Neural progenitor cell (in vitro differentiated cells): ENCODE measurements at regions not wholly inside any gene's neighbourhood (a gene's known extent, or its start where the extent isn't known, plus 50 kb on each side); places are given as distances from the start of the nearest gene placed in this dataset.

Source experiments
- DNase-seq: peaks from one replicate; pipeline ENCODE4 v3.0.0-alpha.2; 2016; ENCODE audit warnings: low spot score
- H2AFZ ChIP-seq: fragments of 200-600 bp; sonication (generic); replicated peaks from 2 replicates; pipeline ENCODE4 v1.6.1; 2016; ENCODE audit warnings: antibody characterized with exemption
- H3F3A ChIP-seq: fragments of 200-600 bp; sonication (generic); 2 replicates; pipeline ENCODE4 v1.6.1; 2016; ENCODE audit warnings: antibody characterized with exemption, low read depth
- H3K27ac ChIP-seq: fragments of 200-600 bp; sonication (generic); 2 replicates; pipeline ENCODE4 v1.5.1; 2016; ENCODE audit warnings: mild to moderate bottlenecking
- H3K27me3 ChIP-seq: fragments of 200-600 bp; sonication (generic); 2 replicates; pipeline ENCODE4 v1.6.1; 2016; ENCODE audit warnings: mild to moderate bottlenecking, moderate library complexity
- H3K36me3 ChIP-seq: fragments of 200-600 bp; sonication (generic); 2 replicates; pipeline ENCODE4 v1.5.1; 2016
- H3K4me1 ChIP-seq: fragments of 200-600 bp; sonication (generic); 2 replicates; pipeline ENCODE4 v1.6.1; 2016; ENCODE audit warnings: mixed run types
- H3K4me2 ChIP-seq: fragments of 200-600 bp; sonication (generic); 2 replicates; pipeline ENCODE4 v1.6.1; 2016
- H3K4me3 ChIP-seq: fragments of 200-600 bp; sonication (generic); 2 replicates; pipeline ENCODE4 v1.5.1; 2016
- H3K79me2 ChIP-seq: fragments of 200-600 bp; sonication (generic); 2 replicates; pipeline ENCODE4 v1.6.1; 2016; ENCODE audit warnings: low read depth
- H3K9ac ChIP-seq: fragments of 200-600 bp; sonication (generic); 2 replicates; pipeline ENCODE4 v1.6.1; 2016
- H3K9me3 ChIP-seq: fragments of 200-600 bp; sonication (generic); 2 replicates; pipeline ENCODE4 v1.5.1; 2016; ENCODE audit warnings: low read depth
- H4K20me1 ChIP-seq: fragments of 200-600 bp; sonication (generic); 2 replicates; pipeline ENCODE4 v1.6.1; 2016; ENCODE audit warnings: low read depth
- H3K27ac Mint-ChIP-seq: 3 replicates; pipeline ENCODE4 v1.8.0; 2021; ENCODE audit warnings: mixed read lengths
- H3K27me3 Mint-ChIP-seq: 2 replicates; pipeline ENCODE4 v1.8.0; 2022; ENCODE audit warnings: low read depth, mild to moderate bottlenecking, inconsistent platforms, moderate library complexity, mixed read lengths; ENCODE audit not compliant: insufficient read depth
- H3K36me3 Mint-ChIP-seq: 3 replicates; pipeline ENCODE4 v1.8.0; 2021; ENCODE audit warnings: mixed read lengths
- H3K4me1 Mint-ChIP-seq: 3 replicates; pipeline ENCODE4 v1.8.0; 2021; ENCODE audit warnings: mixed read lengths
- H3K4me3 Mint-ChIP-seq: 3 replicates; pipeline ENCODE4 v1.8.0; 2021; ENCODE audit warnings: mild to moderate bottlenecking, moderate library complexity, mixed read lengths
- H3K9me3 Mint-ChIP-seq: 3 replicates; pipeline ENCODE4 v1.8.0; 2020; ENCODE audit warnings: mixed read lengths
- EZH2 ChIP-seq: fragments of 200-600 bp; sonication (generic); IDR thresholded peaks from 2 replicates; pipeline ENCODE4 v1.6.1; 2017; ENCODE audit warnings: antibody characterized with exemption, mild to moderate bottlenecking, moderate library complexity
- EZH2phosphoT487 ChIP-seq: fragments of 200-600 bp; sonication (generic); IDR thresholded peaks from 2 replicates; pipeline ENCODE4 v1.6.1; 2017; ENCODE audit warnings: antibody characterized with exemption
- TF ChIP-seq, protein P1 (sequence below): fragments of 200-600 bp; sonication (generic); IDR thresholded peaks from 2 replicates; pipeline ENCODE4 v1.5.1; 2017; ENCODE audit warnings: antibody characterized with exemption, mild to moderate bottlenecking

DNA sequence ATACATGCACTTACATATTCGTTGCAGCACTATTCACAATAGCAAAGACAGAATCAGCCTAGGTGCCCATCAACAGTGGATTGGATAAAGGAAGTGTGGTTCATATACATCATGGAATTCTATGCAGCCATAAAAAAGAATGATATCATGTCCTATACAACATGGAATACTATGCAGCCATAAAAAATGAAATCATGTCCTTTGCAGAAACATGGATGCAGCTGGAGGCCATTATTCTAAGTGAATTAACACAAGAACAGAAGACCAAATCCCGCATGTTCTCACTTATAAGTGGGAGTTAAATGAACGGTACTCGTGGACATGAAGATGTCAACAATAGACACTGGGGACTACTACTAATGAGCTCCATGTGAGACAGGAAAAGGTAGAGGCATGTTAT is 288.1 kb upstream of the TFPI start:
- Histone ChIP-seq H2AFZ (no peak overlapping the region), H3K4me2 (no peak overlapping the region), H3K27ac (no peak overlapping the region), H3K9ac (no peak overlapping the region), H3F3A (no peaks in the 10 kb centered on the region), H3K36me3 (no peaks in the 10 kb centered on the region), H3K79me2 (no peaks in the 10 kb centered on the region), H3K27me3 (no peaks in the 10 kb centered on the region), H3K9me3 (no peaks in the 10 kb centered on the region), H3K4me1 (no peaks in the 10 kb centered on the region), H3K4me3 (no peak overlapping the region), H4K20me1 (no peaks in the 10 kb centered on the region)
- H3K27me3 Mint-ChIP-seq: no peaks in the 10 kb centered on the region
- no peaks in the 10 kb centered on the region for H3K9me3 Mint-ChIP-seq
- no peak overlapping the region for H3K4me3 Mint-ChIP-seq
- no peak overlapping the region for H3K27ac Mint-ChIP-seq
- no peaks in the 10 kb centered on the region for H3K4me1 Mint-ChIP-seq
- no peak for DNase-seq
- no peak for TF ChIP-seq EZH2phosphoT487
- no peak for TF ChIP-seq EZH2
- no peaks in the 10 kb centered on the region for H3K36me3 Mint-ChIP-seq

DNA sequence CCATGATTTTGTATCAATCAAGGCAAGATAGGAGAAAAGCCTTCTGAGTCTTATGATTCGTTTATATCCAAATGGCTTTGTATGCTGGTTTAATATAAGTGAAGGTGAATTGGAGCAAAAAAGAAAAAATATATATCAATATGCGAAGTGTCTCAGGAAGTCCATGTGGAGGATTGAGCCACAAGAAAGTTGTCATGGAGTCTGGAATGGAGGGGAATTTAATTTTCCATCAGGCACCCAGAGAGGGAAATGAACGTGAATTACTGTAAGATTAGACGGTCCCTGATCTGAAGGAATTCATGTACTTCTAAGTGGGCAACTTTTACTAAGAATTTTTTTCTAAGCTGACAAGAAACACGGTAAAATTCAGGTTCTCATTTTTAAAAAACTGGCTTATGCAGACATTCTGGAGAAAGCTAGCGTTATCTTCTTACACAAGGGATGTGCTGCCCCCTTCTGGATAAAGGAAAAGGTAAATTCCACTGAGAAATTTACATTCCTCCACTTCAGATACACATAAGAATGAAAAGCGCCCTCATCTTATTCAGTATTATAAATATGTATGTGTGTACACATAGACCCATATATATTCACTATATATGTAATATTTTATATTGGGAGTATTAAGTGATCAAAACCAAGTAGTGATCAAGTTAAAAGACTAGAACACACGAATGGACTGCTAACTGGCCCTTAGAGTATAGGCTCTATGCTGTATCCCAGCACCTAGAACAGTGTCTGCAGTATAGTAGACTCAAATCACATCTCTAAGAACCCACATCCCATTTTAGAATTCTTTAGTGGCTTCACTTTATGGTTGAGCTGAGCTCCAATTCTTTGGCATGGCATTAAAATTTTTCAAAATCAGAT is 289.0 kb upstream of the TFPI start:
- no peaks in the 10 kb centered on the region for H3K9me3 ChIP-seq
- peak overlapping the region; percentile 70 for H2AFZ ChIP-seq
- Mint-ChIP-seq H3K4me1 (no peaks in the 10 kb centered on the region), H3K9me3 (no peaks in the 10 kb centered on the region), H3K4me3 (no peak overlapping the region), H3K27ac (peak overlapping the region; percentile 29), H3K27me3 (no peaks in the 10 kb centered on the region), H3K36me3 (no peaks in the 10 kb centered on the region)
- peaks cover under 1% of the 10 kb centered on the region for H3K4me1 ChIP-seq
- TF ChIP-seq, protein P1, sequence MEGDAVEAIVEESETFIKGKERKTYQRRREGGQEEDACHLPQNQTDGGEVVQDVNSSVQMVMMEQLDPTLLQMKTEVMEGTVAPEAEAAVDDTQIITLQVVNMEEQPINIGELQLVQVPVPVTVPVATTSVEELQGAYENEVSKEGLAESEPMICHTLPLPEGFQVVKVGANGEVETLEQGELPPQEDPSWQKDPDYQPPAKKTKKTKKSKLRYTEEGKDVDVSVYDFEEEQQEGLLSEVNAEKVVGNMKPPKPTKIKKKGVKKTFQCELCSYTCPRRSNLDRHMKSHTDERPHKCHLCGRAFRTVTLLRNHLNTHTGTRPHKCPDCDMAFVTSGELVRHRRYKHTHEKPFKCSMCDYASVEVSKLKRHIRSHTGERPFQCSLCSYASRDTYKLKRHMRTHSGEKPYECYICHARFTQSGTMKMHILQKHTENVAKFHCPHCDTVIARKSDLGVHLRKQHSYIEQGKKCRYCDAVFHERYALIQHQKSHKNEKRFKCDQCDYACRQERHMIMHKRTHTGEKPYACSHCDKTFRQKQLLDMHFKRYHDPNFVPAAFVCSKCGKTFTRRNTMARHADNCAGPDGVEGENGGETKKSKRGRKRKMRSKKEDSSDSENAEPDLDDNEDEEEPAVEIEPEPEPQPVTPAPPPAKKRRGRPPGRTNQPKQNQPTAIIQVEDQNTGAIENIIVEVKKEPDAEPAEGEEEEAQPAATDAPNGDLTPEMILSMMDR: peak; percentile 88
- TF ChIP-seq EZH2phosphoT487 (no peak), EZH2 (no peak)
- no peaks in the 10 kb centered on the region for H4K20me1 ChIP-seq
- no peak overlapping the region for H3K4me2 ChIP-seq
- no peaks in the 10 kb centered on the region for H3K79me2 ChIP-seq
- no peaks in the 10 kb centered on the region for H3K36me3 ChIP-seq
- no peaks in the 10 kb centered on the region for H3F3A ChIP-seq
- peak; percentile 80 for DNase-seq
- no peak overlapping the region for H3K4me3 ChIP-seq
- no peaks in the 10 kb centered on the region for H3K27me3 ChIP-seq
- H3K9ac ChIP-seq: no peak overlapping the region
- no peak overlapping the region for H3K27ac ChIP-seq

DNA sequence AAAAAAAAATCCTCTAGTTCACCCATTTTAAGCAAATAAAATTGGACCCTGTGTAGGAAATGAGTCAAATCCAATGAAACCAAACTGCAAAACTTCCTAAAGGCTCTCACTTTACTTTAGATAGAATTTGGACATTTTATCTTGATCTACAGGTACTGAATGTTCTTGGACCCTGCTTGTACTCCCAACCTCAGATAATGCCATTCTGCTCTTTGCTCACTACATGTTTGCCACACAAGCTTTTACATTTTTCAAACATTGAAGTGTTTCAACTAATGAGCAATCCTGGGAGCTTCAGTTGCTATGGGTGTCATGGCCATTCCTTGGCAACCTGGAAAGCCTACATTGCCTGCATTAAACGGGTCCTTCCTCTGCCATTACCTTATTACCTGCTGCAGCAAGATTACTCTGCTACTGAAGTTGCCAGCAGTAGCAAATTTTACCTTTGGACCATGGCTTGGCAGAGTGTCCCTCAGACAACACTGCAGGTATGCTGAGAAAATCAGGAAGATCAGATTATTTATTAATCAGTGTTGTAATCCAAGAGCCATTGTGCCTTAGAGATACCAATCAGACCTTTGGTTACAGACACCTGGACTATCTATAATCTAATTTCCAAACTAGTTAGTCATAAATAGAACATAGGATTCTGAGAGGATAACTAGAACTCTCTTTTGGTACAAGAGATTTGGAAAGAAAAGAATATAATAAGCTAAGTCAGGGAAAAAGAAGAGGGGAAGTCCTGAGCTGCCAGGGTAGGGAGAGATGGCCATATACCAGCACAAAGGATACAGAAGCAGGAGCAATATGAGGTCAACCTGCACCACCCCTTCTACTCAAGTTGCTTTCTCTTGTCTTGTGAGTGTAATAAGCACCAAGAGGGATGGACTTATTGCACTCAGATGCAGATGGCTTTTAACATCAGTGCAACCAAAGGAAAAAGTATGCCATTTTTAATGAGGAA is 293.3 kb upstream of the TFPI start:
- Mint-ChIP-seq H3K27ac (no peak overlapping the region), H3K4me3 (no peak overlapping the region), H3K4me1 (no peaks in the 10 kb centered on the region), H3K9me3 (no peaks in the 10 kb centered on the region), H3K27me3 (no peaks in the 10 kb centered on the region), H3K36me3 (no peaks in the 10 kb centered on the region)
- Histone ChIP-seq H3K4me3 (no peak overlapping the region), H3K4me1 (peaks cover 6% of the 10 kb centered on the region), H3K27ac (no peak overlapping the region), H2AFZ (peak overlapping the region; percentile 85), H3F3A (no peaks in the 10 kb centered on the region), H3K9ac (no peak overlapping the region), H3K27me3 (no peaks in the 10 kb centered on the region), H3K4me2 (no peak overlapping the region), H3K9me3 (no peaks in the 10 kb centered on the region), H4K20me1 (no peaks in the 10 kb centered on the region), H3K79me2 (no peaks in the 10 kb centered on the region), H3K36me3 (no peaks in the 10 kb centered on the region)
- no peak for TF ChIP-seq EZH2phosphoT487
- TF ChIP-seq EZH2: no peak
- TF ChIP-seq, protein P1: no peak
- DNase-seq: no peak
